Endodermal cell (in vitro differentiated cells): ENCODE measurements at regions not wholly inside any gene's neighbourhood (a gene's known extent, or its start where the extent isn't known, plus 50 kb on each side); places are given as distances from the start of the nearest gene placed in this dataset.
A peak's percentile ranks its signal among the peaks of the same experiment; 100 is the strongest.

Experiments used
- DNase-seq: peaks from one replicate; pipeline ENCODE4 v3.0.0-alpha.2; 2017
- H3K27ac ChIP-seq: 2 replicates; pipeline ENCODE4 v1.5.1; 2013; ENCODE audit warnings: mild to moderate bottlenecking, low read depth, low read length, moderate library complexity
- H3K27me3 ChIP-seq: 2 replicates; pipeline ENCODE4 v1.6.1; 2013; ENCODE audit warnings: mild to moderate bottlenecking, low read length, moderate library complexity; ENCODE audit not compliant: insufficient read depth, control insufficient read depth, poor library complexity, severe bottlenecking
- H3K36me3 ChIP-seq: 2 replicates; pipeline ENCODE4 v1.7.0; 2013; ENCODE audit warnings: mild to moderate bottlenecking, low read length, moderate library complexity; ENCODE audit not compliant: control insufficient read depth, insufficient read depth
- H3K4me1 ChIP-seq: one replicate; pipeline ENCODE4 v1.7.0; 2013; ENCODE audit warnings: low read length; ENCODE audit not compliant: control insufficient read depth, insufficient read depth
- H3K4me3 ChIP-seq: 2 replicates; pipeline ENCODE4 v1.5.1; 2013; ENCODE audit warnings: mild to moderate bottlenecking, low read length, moderate library complexity
- H3K9ac ChIP-seq: 2 replicates; pipeline ENCODE4 v1.6.1; 2013; ENCODE audit warnings: mild to moderate bottlenecking, low read length, moderate library complexity; ENCODE audit not compliant: poor library complexity, severe bottlenecking; ENCODE audit errors: extremely low read depth
- H3K9me3 ChIP-seq: 2 replicates; pipeline ENCODE4 v1.6.1; 2013; ENCODE audit warnings: mild to moderate bottlenecking, low read length, moderate library complexity; ENCODE audit not compliant: control insufficient read depth
- H3K27ac Mint-ChIP-seq: 2 replicates; pipeline ENCODE4 v1.8.0; 2020; ENCODE audit warnings: mixed read lengths
- H3K27me3 Mint-ChIP-seq: 2 replicates; pipeline ENCODE4 v1.8.0; 2021; ENCODE audit warnings: mild to moderate bottlenecking, mixed read lengths; ENCODE audit not compliant: insufficient read depth
- H3K36me3 Mint-ChIP-seq: 2 replicates; pipeline ENCODE4 v1.8.0; 2020; ENCODE audit warnings: low read depth, mixed read lengths
- H3K4me1 Mint-ChIP-seq: 2 replicates; pipeline ENCODE4 v1.8.0; 2020; ENCODE audit warnings: mixed read lengths
- H3K4me3 Mint-ChIP-seq: 2 replicates; pipeline ENCODE4 v1.8.0; 2020; ENCODE audit warnings: mild to moderate bottlenecking, moderate library complexity, mixed read lengths
- H3K9me3 Mint-ChIP-seq: 2 replicates; pipeline ENCODE4 v1.8.0; 2020; ENCODE audit warnings: mild to moderate bottlenecking, mixed read lengths
- CTCF ChIP-seq: fragments of 200-600 bp; sonication (generic); conservative IDR thresholded peaks from 2 replicates; pipeline ENCODE4 v1.5.0; 2021; ENCODE audit warnings: antibody characterized with exemption, mild to moderate bottlenecking
- WGBS, 2 experiments: methylation state at CpG; one replicate each; pipeline versions ENCODE4 v1.1.5 to v1.1.7; 2013; ENCODE audit warnings: missing lambda C conversion rate in 2 of 2, mixed read lengths in 1 of 2; ENCODE audit not compliant: insufficient coverage in 1 of 2, insufficient read length in 1 of 2; 5-methylcytosine and 5-hydroxymethylcytosine counted together

- no peak for TF ChIP-seq CTCF
- H3K4me1 Mint-ChIP-seq: peaks cover 22% of the 10 kb centered on the region
- whole genome bisulfite sequencing, 2 experiments: 100% methylated on average over 1 of the region's 1 CpG
These were observed 203.8 kb upstream of the FAM3C start for GRCh38 chr7:121599887-121600286.

DNA sequence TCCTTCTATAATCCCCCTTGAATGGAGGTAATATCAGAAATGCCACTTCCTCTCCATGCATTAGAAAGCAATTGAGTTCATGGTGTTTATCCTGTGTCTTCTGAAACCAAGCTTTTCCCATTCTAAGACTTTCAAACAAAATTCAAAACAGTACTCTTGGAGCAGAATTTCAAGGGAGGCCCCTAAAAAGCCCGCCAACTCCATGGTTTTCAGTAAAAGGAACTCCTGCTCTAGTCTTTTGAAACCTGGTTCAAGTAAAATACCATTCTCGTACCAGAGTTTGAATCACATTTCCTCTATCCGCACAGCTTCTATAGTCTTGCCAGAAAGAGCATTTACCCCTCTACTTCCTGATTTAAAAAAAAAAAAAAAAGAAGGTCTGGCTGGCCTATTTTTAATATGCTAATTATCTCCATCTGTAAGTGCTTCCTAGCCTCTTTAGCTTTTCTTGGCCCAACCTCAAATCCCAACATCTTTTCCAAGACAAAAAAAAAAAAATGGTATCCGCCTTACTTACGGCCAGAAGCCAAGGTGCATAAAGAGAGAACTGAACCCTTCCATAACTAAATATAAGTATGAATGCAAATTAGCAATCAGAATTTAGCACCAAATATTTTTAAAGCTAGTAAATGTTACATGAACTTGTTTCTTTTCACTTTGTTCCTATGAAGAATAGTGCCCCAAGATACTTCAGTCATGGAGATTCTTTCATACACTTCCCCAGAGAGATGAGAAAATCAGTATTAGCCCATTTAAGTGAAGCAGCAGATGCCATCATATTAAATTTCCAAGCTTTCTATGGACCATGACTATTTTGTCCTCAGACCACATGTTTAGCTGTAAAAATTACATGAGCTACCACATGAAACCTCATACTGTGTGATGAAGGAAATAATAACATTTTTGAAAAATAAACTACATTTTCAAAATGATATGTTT lies 199.9 kb upstream of the FAM3C start:
- H3K27ac ChIP-seq: no peak overlapping the region
- no peak overlapping the region for H3K4me3 Mint-ChIP-seq
- H3K9ac ChIP-seq: no peak overlapping the region
- H3K27me3 ChIP-seq: no peaks in the 10 kb centered on the region
- peaks cover 14% of the 10 kb centered on the region for H3K9me3 ChIP-seq
- TF ChIP-seq CTCF: no peak
- peaks cover 26% of the 10 kb centered on the region for H3K9me3 Mint-ChIP-seq
- no peak overlapping the region for H3K27ac Mint-ChIP-seq
- H3K36me3 Mint-ChIP-seq: no peaks in the 10 kb centered on the region
- WGBS, 2 experiments: 89 to 100% methylated on average over 3 to 5 of the region's 5 CpGs
- no peaks in the 10 kb centered on the region for H3K36me3 ChIP-seq
- H3K4me3 ChIP-seq: no peak overlapping the region
- no peaks in the 10 kb centered on the region for H3K4me1 Mint-ChIP-seq
- H3K27me3 Mint-ChIP-seq: no peaks in the 10 kb centered on the region
- no peaks in the 10 kb centered on the region for H3K4me1 ChIP-seq
- no peak for DNase-seq

More at GRCh38 chr7:121599887-121600286, 203.8 kb upstream of the FAM3C start:
- Mint-ChIP-seq H3K9me3 (peaks cover 13% of the 10 kb centered on the region), H3K4me3 (no peak overlapping the region), H3K27ac (no peak overlapping the region), H3K27me3 (no peaks in the 10 kb centered on the region), H3K36me3 (no peaks in the 10 kb centered on the region)
- no peak overlapping the region for H3K27ac ChIP-seq
- DNase-seq: no peak
- no peak overlapping the region for H3K4me3 ChIP-seq
- H3K9me3 ChIP-seq: peaks cover 8% of the 10 kb centered on the region
- H3K4me1 ChIP-seq: peaks cover 2% of the 10 kb centered on the region
- no peaks in the 10 kb centered on the region for H3K36me3 ChIP-seq
- no peak overlapping the region for H3K9ac ChIP-seq
- no peaks in the 10 kb centered on the region for H3K27me3 ChIP-seq

DNA sequence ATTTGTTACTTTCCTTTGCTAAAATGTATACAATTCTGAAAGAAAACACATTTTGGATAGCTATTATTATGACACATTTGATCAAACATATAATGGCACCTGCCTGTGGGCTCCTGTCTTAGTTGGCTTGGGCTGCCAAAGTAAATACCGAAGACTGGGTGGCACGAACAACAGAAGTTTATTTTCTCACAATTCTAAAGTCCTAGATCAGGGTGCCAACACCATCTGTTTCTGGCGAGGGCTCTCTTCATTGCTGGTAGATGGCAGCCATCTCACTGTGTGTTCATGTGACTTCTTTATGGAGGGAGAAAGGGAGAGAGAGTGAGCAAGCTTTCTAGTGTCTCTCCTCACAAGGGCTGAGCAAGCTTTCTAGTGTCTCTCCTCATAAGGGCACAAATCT lies 195.8 kb upstream of the FAM3C start:
- no peak overlapping the region for H3K4me3 Mint-ChIP-seq
- no peak overlapping the region for H3K9ac ChIP-seq
- no peaks in the 10 kb centered on the region for H3K36me3 Mint-ChIP-seq
- H3K9me3 Mint-ChIP-seq: peaks cover 15% of the 10 kb centered on the region
- H3K27ac Mint-ChIP-seq: no peak overlapping the region
- no peaks in the 10 kb centered on the region for H3K4me1 ChIP-seq
- no peaks in the 10 kb centered on the region for H3K4me1 Mint-ChIP-seq
- peak overlapping the region; percentile 46 for H3K4me3 ChIP-seq
- 95 to 100% methylated on average over 1 to 3 of the region's 3 CpGs for WGBS, 2 experiments
- H3K36me3 ChIP-seq: no peaks in the 10 kb centered on the region
- no peaks in the 10 kb centered on the region for H3K27me3 Mint-ChIP-seq
- no peak for DNase-seq
- no peak for TF ChIP-seq CTCF
- H3K9me3 ChIP-seq: peaks cover 14% of the 10 kb centered on the region
- no peak overlapping the region for H3K27ac ChIP-seq
- H3K27me3 ChIP-seq: no peaks in the 10 kb centered on the region
